Effector CD8-positive, alpha-beta T cell (primary cell): ENCODE measurements at regions not wholly inside any gene's neighbourhood (a gene's known extent, or its start where the extent isn't known, plus 50 kb on each side); places are given as distances from the start of the nearest gene placed in this dataset.

Experiments
- DNase-seq: peaks from one replicate; lab custom pipeline; 2025; lab: John Stamatoyannopoulos, UW

- DNase-seq = no peak
These were observed 200.9 kb upstream of the ZPLD1 start for GRCh38 chr3:102233881-102234280.

- DNase-seq = no peak
These were observed 199.1 kb upstream of the ZPLD1 start for GRCh38 chr3:102235679-102236078.

- no peak for DNase-seq
These were observed 197.6 kb upstream of the ZPLD1 start for GRCh38 chr3:102237181-102237580.

GRCh38 chr3:102237838-102238237, 197.0 kb upstream of the ZPLD1 start:
- DNase-seq = no peak

- DNase-seq = no peak
These were observed 196.5 kb upstream of the ZPLD1 start for GRCh38 chr3:102238362-102238761.

GRCh38 chr3:102240720-102241119, 194.1 kb upstream of the ZPLD1 start:
- no peak for DNase-seq

- DNase-seq = no peak
These were observed 185.7 kb upstream of the ZPLD1 start for GRCh38 chr3:102248981-102249705.

- DNase-seq = no peak
These were observed 179.1 kb upstream of the ZPLD1 start for GRCh38 chr3:102255736-102256135.

- no peak for DNase-seq
These were observed 176.1 kb upstream of the ZPLD1 start for GRCh38 chr3:102258666-102259227.

GRCh38 chr3:102259663-102260062, 175.2 kb upstream of the ZPLD1 start:
- DNase-seq = no peak

- DNase-seq = no peak
These were observed 169.1 kb upstream of the ZPLD1 start for GRCh38 chr3:102265720-102266119.

GRCh38 chr3:102269406-102269805, 165.4 kb upstream of the ZPLD1 start:
- DNase-seq = no peak

- no peak for DNase-seq
These were observed 144.6 kb upstream of the ZPLD1 start for GRCh38 chr3:102290241-102290640.

GRCh38 chr3:102295756-102296155, 139.1 kb upstream of the ZPLD1 start:
- DNase-seq = no peak

- DNase-seq = no peak
These were observed 137.7 kb upstream of the ZPLD1 start for GRCh38 chr3:102297072-102297658.

- DNase-seq = no peak
These were observed 135.5 kb upstream of the ZPLD1 start for GRCh38 chr3:102299125-102299877.

- no peak for DNase-seq
These were observed 133.5 kb upstream of the ZPLD1 start for GRCh38 chr3:102301155-102301880.

GRCh38 chr3:102302020-102302419, 132.8 kb upstream of the ZPLD1 start:
- DNase-seq = no peak

- no peak for DNase-seq
These were observed 130.3 kb upstream of the ZPLD1 start for GRCh38 chr3:102304550-102304949.

GRCh38 chr3:102307442-102307841, 127.4 kb upstream of the ZPLD1 start:
- no peak for DNase-seq

GRCh38 chr3:102329066-102329465, 105.7 kb upstream of the ZPLD1 start:
- DNase-seq = no peak

- no peak for DNase-seq
These were observed 105.3 kb upstream of the ZPLD1 start for GRCh38 chr3:102329561-102329960.
